ENCODE measurements at regions not wholly inside any gene's neighbourhood (a gene's known extent, or its start where the extent isn't known, plus 50 kb on each side); places are given as distances from the start of the nearest gene placed in this dataset.

DNA sequence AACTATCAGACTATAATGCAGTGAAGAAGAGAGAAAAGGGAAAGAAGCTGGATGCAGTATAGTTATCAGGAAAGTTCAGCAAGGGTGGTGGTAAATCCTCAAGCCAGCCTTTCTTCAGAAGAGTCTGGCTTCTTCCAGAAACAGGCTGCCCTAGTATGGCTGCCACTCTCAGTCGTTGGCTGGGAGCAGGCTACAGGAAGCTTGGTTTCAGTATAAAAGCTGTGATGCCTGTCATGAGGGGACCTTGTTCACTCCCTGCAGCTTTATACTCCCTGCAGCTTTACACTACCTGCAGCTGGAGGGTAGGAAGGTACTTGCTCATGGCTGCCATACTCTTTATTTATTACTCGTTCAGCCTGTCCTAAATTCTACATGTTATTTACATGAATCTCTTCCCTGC is 63.3 kb upstream of the ARHGAP18 start:
- H3K36me3 ChIP-seq = no peaks in the 10 kb centered on the region
- H3K4me3 ChIP-seq = no peak overlapping the region
- H3K9me3 ChIP-seq = peaks cover 0 to 3% (median 0%) of the 10 kb centered on the region in 11 donors
- WGBS, 2 donors = 44 to 55% methylated on average over 2 of the region's 2 CpGs
- no peaks in the 10 kb centered on the region for H3K4me1 ChIP-seq
- ATAC-seq (no peak), DNase-seq (no peak)
- H3K27ac ChIP-seq = no peak overlapping the region
- TF ChIP-seq, protein P1, sequence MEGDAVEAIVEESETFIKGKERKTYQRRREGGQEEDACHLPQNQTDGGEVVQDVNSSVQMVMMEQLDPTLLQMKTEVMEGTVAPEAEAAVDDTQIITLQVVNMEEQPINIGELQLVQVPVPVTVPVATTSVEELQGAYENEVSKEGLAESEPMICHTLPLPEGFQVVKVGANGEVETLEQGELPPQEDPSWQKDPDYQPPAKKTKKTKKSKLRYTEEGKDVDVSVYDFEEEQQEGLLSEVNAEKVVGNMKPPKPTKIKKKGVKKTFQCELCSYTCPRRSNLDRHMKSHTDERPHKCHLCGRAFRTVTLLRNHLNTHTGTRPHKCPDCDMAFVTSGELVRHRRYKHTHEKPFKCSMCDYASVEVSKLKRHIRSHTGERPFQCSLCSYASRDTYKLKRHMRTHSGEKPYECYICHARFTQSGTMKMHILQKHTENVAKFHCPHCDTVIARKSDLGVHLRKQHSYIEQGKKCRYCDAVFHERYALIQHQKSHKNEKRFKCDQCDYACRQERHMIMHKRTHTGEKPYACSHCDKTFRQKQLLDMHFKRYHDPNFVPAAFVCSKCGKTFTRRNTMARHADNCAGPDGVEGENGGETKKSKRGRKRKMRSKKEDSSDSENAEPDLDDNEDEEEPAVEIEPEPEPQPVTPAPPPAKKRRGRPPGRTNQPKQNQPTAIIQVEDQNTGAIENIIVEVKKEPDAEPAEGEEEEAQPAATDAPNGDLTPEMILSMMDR (IDR thresholded peaks at IDR 0.05) = no peak
- intact Hi-C loops (cut with DNase I) = loop anchor here in 2 of 10 donors (10.0 kb wide), 1 partner anchor 241 kb away; the partner anchor contains the start of gene L3MBTL3 (in 2 of the 2)
- peaks cover 0 to 26% (median 11%) of the 10 kb centered on the region in 7 donors for H3K27me3 ChIP-seq

DNA sequence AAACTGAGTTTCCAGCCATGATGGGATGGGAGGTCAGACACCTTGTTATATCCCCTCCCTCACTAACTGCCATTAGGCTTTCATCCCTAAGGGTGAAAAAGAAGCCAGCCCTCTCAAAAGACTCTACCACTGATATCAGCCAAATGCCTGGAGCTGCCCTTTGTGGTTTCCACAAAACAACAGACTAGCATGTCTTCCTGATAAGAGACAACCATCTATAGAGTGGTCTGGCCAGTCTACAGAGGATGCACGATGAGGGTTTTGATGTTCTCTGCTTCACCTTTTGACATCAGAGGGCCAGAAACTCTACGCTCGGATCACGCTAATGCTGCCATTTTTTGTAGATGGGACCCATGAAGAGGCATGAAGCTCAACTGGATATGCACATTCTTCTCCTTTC is 61.7 kb upstream of the ARHGAP18 start:
- TF ChIP-seq, protein P1 (IDR thresholded peaks at IDR 0.05) = no peak
- no peak for DNase-seq
- no peak overlapping the region for H3K27ac ChIP-seq
- peaks cover 0 to 2% (median 0%) of the 10 kb centered on the region in 11 donors for H3K9me3 ChIP-seq
- H3K27me3 ChIP-seq = peaks cover 0 to 38% (median 27%) of the 10 kb centered on the region in 7 donors
- intact Hi-C loops (cut with DNase I) = loop anchor here in 2 of 10 donors (10.0 kb wide), 1 partner anchor 243 kb away; the partner anchor contains the start of gene L3MBTL3 (in 2 of the 2)
- WGBS, 2 donors = 90 to 91% methylated on average over 4 of the region's 4 CpGs
- H3K4me3 ChIP-seq = no peak overlapping the region
- no peak for ATAC-seq
- no peaks in the 10 kb centered on the region for H3K36me3 ChIP-seq
- peaks cover 0 to 12% (median 10%) of the 10 kb centered on the region in 9 donors for H3K4me1 ChIP-seq

DNA sequence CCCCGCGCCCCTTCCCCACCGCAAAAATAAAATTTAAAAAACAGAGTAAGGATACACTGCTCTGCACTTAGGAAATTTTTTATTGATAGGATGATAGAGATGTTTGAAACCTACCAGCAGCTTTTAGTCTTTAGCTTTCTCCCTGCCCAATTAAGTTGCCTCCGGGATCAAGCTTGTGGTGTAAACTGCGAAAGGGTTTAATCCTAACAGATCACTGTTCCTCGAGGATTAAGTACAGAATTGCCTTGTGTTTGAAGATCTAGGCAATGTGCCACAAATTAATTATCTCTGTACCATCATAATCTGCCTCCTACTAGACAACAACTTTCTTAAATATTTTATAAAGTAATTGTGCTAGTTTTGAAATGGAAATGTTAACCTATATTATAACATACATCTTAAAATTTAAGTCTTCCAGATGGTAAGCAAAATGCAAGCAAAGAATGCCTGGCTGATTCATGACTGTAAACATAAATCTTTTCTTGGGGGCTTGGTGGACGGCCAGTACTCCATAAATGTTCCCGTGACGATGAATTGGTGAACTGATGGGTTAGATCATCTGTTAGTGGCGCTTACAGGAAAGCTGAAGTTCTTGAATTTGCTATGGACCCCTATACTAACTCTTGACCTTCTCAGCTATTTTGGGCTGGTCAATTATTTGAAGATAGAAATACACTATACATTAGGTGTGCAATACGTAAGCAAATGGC is 58.0 kb upstream of the ARHGAP18 start:
- ATAC-seq (no peak), DNase-seq (no peak)
- H3K27me3 ChIP-seq = peaks cover 0 to 62% (median 48%) of the 10 kb centered on the region in 7 donors
- TF ChIP-seq, protein P1 (IDR thresholded peaks at IDR 0.05) = no peak
- no peak overlapping the region for H3K27ac ChIP-seq
- intact Hi-C loops (cut with DNase I) = no loop called here
- H3K4me3 ChIP-seq = peak overlapping the region in 5 of 10 donors; percentile 49 to 59 (median 50)
- H3K9me3 ChIP-seq = peaks cover 0 to 2% (median 0%) of the 10 kb centered on the region in 11 donors
- 67 to 71% methylated on average over 11 of the region's 11 CpGs for WGBS, 2 donors
- H3K4me1 ChIP-seq = peaks cover 0 to 12% (median 11%) of the 10 kb centered on the region in 9 donors
- no peaks in the 10 kb centered on the region for H3K36me3 ChIP-seq

DNA sequence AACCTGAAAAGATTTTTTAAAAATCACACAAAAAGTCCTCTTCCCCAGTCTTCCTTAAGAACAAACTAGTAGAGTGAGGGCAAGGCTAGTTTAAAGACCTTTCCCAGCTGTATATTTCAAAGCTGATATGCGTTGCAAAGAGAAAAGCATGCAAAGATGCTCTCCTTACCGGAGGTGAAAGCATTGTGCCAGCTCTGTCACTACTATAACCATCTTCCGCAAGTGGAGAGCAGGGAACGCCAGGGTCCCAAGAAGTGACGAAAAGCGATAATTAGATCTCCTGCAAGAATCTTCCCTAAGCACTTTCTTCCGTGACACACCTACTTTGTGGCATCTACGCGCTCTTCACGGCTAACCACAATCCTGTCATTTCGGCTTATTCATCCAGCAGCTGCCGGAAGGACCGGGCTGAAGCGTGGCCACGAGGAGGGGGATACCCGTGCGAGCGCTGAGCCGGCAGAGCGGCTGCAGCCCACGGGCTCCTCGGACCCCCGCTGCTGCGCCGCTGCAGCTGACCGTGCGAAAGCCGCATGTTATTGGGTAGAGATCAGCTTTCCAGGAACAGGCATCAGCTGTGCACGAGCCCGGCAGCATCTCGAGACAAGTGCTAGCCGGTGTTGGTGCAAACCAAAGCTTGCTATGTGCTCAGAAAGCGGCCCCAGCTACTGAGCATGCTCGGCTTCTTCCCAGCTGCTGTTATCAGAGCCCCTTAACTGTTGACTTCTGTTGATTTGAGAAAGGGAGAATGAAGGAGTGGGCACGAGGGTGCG is 57.2 kb upstream of the ARHGAP18 start:
- Histone ChIP-seq H3K36me3 (no peaks in the 10 kb centered on the region), H3K27ac (no peak overlapping the region), H3K9me3 (peaks cover 0 to 2% (median 0%) of the 10 kb centered on the region in 11 donors), H3K4me1 (peaks cover 0 to 12% (median 11%) of the 10 kb centered on the region in 9 donors), H3K4me3 (peak overlapping the region; percentile 18 to 59 (median 44)), H3K27me3 (peaks cover 0 to 62% (median 48%) of the 10 kb centered on the region in 7 donors)
- TF ChIP-seq, protein P1 (IDR thresholded peaks at IDR 0.05) = no peak
- peak in 1 of 2 donors; percentile 15 for DNase-seq
- intact Hi-C loops (cut with DNase I) = no loop called here
- ATAC-seq = peak in 3 of 8 donors; percentile 39 to 64 (median 46)
- WGBS, 2 donors = 1 to 2% methylated on average over 36 of the region's 36 CpGs

All from heart right ventricle (tissue), 16 donors.